Choroid plexus epithelial cell (primary cell): ENCODE measurements at regions not wholly inside any gene's neighbourhood (a gene's known extent, or its start where the extent isn't known, plus 50 kb on each side); places are given as distances from the start of the nearest gene placed in this dataset.

Experiments
- DNase-seq: peaks from one replicate; pipeline ENCODE4 v3.0.0-alpha.2; 2010; ENCODE audit warnings: low read depth
- H3K4me3 ChIP-seq: 2 replicates; pipeline ENCODE4 v1.5.1; 2011; ENCODE audit warnings: low read depth, mild to moderate bottlenecking, control low read depth, low read length, moderate library complexity
- TF ChIP-seq, protein P1 (sequence below): conservative IDR thresholded peaks from 2 replicates; pipeline ENCODE4 v1.5.1; 2011; ENCODE audit warnings: low read depth, mild to moderate bottlenecking, control low read depth, inconsistent platforms, low read length, moderate library complexity

DNA sequence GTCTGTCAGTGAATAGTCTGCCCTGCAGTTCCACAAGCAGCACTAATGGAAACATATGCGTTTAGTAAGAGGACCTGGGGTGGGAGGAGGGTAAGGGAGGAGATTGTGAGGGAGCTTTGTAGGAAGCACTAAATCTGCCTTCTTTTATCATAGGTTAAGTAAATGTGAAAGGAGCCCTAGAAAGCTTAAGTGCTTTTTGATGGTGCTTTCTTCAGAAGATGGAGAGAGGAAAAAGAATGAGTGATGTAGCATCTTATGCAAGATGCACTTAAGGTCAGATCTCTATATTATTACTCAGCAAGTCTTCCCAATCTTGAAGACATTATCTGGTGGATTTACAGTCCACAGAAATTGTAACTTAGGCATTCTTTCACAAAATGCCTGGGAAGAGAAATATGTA is 322.7 kb downstream of the PDHA2 start:
- no peak overlapping the region for H3K4me3 ChIP-seq
- DNase-seq: peak; percentile 68
- TF ChIP-seq, protein P1, sequence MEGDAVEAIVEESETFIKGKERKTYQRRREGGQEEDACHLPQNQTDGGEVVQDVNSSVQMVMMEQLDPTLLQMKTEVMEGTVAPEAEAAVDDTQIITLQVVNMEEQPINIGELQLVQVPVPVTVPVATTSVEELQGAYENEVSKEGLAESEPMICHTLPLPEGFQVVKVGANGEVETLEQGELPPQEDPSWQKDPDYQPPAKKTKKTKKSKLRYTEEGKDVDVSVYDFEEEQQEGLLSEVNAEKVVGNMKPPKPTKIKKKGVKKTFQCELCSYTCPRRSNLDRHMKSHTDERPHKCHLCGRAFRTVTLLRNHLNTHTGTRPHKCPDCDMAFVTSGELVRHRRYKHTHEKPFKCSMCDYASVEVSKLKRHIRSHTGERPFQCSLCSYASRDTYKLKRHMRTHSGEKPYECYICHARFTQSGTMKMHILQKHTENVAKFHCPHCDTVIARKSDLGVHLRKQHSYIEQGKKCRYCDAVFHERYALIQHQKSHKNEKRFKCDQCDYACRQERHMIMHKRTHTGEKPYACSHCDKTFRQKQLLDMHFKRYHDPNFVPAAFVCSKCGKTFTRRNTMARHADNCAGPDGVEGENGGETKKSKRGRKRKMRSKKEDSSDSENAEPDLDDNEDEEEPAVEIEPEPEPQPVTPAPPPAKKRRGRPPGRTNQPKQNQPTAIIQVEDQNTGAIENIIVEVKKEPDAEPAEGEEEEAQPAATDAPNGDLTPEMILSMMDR: no peak

DNA sequence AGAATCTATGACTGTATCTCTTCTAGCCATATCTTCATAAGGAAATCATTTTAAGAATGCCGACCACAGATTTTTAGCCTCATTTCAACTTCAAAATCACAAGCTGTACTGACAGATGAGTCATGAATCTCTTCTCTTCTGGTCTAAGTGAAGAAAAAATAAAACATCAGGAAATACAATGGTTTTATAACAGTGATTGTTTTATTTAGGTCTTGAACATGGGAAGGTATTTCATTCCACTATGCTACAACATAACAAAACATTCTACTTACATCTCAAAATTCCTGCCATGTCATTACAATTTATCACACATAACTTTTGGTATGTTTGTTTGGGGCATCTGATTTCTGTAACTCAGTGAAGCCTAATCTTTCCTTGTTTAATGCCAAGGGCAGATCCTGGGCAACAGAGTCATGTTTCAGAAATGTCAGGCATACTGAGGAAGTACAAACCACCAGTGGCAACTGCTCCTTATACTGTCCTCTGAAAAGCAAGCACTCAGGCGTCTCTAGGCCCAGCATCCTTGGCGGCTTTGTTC is 325.0 kb downstream of the PDHA2 start:
- no peak overlapping the region for H3K4me3 ChIP-seq
- TF ChIP-seq, protein P1: no peak
- DNase-seq: peak; percentile 96

DNA sequence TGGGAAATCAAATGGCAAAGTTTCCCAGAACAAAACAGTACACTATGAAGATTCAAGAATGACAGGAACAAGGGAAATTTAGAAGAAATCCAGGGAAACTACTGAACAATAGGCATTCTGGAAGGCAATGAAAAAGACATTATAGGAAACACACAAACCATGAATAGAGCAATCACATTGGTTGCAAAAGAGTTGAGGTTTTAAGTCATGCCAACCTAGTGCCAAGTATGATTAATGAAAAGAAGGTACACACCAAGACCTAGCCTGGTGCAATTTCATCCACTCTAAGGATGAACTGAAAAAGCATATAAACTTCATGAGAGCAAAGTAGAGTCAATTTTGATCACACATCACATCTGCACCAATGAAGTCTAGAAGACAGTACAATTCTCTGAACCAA is 326.9 kb downstream of the PDHA2 start:
- DNase-seq: no peak
- TF ChIP-seq, protein P1: no peak
- no peak overlapping the region for H3K4me3 ChIP-seq

DNA sequence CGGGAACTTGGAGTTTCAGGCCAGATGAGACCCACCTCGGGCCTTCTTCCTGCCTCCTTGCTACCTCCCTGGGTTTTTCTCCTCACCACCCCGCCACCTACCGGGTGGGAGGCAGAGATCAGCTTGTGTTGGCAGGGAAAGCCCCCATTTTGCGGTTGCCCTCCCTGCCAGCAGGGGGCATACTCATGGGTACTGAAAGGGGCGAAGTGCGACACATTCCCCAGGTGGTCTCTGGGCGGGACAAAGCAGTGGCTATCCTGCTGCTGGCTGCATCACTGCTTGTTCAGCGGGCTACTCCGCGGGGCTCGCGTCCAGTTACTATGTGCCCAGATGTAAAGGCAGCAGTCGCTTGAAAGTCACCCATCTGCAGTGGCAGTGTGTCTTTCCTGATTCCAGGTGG is 330.3 kb downstream of the PDHA2 start:
- TF ChIP-seq, protein P1: no peak
- H3K4me3 ChIP-seq: no peak overlapping the region
- no peak for DNase-seq

DNA sequence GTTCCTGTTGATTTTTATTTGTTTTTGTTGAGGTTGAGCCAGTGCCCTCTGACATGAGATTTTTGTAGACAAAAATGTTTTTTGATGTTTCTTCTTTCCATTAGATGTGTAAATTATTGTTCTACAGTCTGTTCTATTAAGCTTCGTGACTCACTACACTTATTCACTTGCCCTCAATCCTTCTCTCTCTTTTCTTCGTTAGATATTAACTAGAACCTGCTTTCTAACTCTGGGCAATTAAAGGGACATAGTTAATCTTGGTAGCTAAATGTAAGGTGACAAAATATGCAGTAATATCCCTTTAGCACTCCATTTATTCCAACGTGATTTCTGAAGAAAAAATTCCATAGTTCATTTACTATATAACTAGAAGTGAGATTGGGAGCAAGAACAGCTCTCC is 333.9 kb downstream of the PDHA2 start:
- DNase-seq: no peak
- TF ChIP-seq, protein P1: no peak
- no peak overlapping the region for H3K4me3 ChIP-seq

DNA sequence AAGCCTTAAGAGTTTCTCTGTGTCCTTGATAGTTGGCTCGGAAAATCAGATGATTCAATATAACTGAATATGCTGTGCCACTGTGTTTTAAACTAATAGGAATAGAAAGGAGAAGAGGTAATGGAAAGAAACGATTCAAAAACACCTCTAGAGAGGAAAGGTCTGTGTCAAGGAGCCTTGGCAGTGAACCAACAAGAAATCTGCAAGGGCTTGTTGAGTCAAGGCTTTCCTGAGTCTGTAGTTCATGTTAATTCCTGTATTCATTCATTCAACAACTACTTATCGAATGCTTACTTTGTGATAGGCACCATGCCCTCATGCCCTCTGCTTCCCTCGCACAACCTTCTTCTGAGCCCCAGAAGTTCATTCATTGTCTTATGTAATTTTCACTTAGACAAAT is 336.0 kb downstream of the PDHA2 start:
- TF ChIP-seq, protein P1: no peak
- DNase-seq: peak; percentile 27
- H3K4me3 ChIP-seq: no peak overlapping the region

DNA sequence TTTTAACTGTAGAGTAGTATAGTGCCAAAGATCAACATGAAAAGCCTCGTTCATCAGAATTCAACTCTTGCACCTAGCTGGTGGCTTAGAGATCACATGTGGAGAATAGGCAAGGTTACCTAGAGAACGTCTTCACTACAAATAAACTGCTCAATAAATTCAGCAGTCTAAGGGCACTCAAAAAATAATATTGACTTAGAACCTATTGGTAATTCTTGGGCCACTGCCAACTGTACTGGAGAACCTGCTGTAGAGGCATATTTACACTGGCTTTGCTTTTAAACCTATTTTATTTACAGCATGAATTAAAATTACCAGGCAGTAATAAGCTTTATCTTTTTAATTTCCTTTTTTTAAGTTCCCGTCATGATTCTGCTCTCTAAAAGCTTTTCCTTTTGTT is 343.7 kb downstream of the PDHA2 start:
- TF ChIP-seq, protein P1: no peak
- no peak overlapping the region for H3K4me3 ChIP-seq
- DNase-seq: peak; percentile 32
